Pancreas (tissue), 10 donors: ENCODE measurements at regions not wholly inside any gene's neighbourhood (a gene's known extent, or its start where the extent isn't known, plus 50 kb on each side); places are given as distances from the start of the nearest gene placed in this dataset.
"Not testable (repeated sequence)": the region's sequence is repeated elsewhere in the genome, so short reads cannot be mapped to it uniquely, and the experiment has no call there.

Experiments
- ATAC-seq, 4 donors: fragments of 200-7000 bp; cut with Tn5 transposase; one replicate each; pipeline versions ENCODE4 v1.8.0 to v1.9.1; 2020; ENCODE audit warnings: mild to moderate bottlenecking in 4 of 4, moderate library complexity in 4 of 4
- DNase-seq, 6 donors: peaks; one replicate each; pipeline ENCODE4 v3.0.0-alpha.2; 2020
- FAIRE-seq: peaks from 2 replicates; lab custom pipeline; 2012; peaks lifted over from hg19 to GRCh38; lab: Jason Lieb, UNC
- H3K27ac ChIP-seq, 4 donors: fragments of 200-600 bp; sonication (generic); 1 replicate in 3 of 4; 2 replicates in 1 of 4; pipeline versions ENCODE4 v1.5.0 to v1.8.0; 2020
- H3K27me3 ChIP-seq, 4 donors: fragments of 200-600 bp; one replicate each; pipeline ENCODE4 v1.8.0; 2021
- H3K36me3 ChIP-seq, 3 donors: fragments of 200-600 bp; sonication (generic) in 1 of 3; one replicate each; pipeline versions ENCODE4 v1.5.0 to v1.8.0; 2020 to 2021
- H3K4me1 ChIP-seq, 3 donors: fragments of 200-600 bp; one replicate each; pipeline ENCODE4 v1.8.0; 2021
- H3K4me3 ChIP-seq, 4 donors: fragments of 200-600 bp; sonication (generic) in 2 of 4; one replicate each; pipeline versions ENCODE4 v1.5.0 to v1.8.0; 2020 to 2021
- H3K9me3 ChIP-seq, 4 donors: fragments of 200-600 bp; one replicate each; pipeline ENCODE4 v1.8.0; 2021
- WGBS, 2 donors: extraction: QIAGEN DNeasy Blood & Tissue Kit; methylation state at CpG; one replicate each; pipeline ENCODE4 v1.1.7; 2013; 5-methylcytosine and 5-hydroxymethylcytosine counted together
- intact Hi-C, 3 donors: fragments of 100-400 bp; cut with DNase I; formaldehyde crosslinking; loops; one replicate each; pipeline versions ENCODE4 v1.11.1 to v1.14.2; 2022
- TF ChIP-seq, protein P1 (sequence below), 4 donors: fragments of 200-600 bp; sonication (generic) in 3 of 4; IDR thresholded peaks; one replicate each; pipeline versions ENCODE4 v1.5.0 to v1.8.0; 2021; ENCODE audit warnings: antibody characterized with exemption in 4 of 4
- donor health status: healthy with polysubstance abuse.
- donor health status: DM: no; HTN: no; CAD: no; lungs with moderate emphysema.
- donor health status: DM: no; HTN: no; CAD: no.
- donor health status: control.
- donor health status: control.
- donor health status: Bipolar disorder and iron deficiency.
- donor health status: DM: yes; HTN: yes; CAD: no.
- donor health status: DM: no; HTN: no; CAD: no.
- donor health status: DM: no; HTN: no; CAD: no.
- donor health status: DM: yes; HTN: yes; CAD: no.

DNA sequence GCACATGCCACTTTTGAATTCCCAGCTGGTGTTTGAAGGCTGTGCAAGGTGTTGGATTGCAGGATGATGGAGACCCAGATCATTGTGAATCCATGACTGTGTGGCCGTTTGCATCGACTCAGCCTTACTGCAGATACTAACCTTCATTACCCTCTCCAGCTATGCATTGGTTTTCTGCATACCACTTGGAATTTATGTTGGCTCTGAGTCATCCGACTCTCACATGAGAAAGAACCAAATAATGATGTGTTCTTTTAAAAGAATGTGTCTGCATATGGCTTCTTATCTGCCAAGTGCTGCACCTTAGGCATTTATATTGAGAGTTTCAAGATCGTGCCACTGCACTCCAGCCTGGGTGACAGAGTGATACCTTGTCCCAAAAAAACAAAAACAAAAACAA is 106.7 kb upstream of the PRKX start:
- no peak for ATAC-seq
- TF ChIP-seq, protein P1, sequence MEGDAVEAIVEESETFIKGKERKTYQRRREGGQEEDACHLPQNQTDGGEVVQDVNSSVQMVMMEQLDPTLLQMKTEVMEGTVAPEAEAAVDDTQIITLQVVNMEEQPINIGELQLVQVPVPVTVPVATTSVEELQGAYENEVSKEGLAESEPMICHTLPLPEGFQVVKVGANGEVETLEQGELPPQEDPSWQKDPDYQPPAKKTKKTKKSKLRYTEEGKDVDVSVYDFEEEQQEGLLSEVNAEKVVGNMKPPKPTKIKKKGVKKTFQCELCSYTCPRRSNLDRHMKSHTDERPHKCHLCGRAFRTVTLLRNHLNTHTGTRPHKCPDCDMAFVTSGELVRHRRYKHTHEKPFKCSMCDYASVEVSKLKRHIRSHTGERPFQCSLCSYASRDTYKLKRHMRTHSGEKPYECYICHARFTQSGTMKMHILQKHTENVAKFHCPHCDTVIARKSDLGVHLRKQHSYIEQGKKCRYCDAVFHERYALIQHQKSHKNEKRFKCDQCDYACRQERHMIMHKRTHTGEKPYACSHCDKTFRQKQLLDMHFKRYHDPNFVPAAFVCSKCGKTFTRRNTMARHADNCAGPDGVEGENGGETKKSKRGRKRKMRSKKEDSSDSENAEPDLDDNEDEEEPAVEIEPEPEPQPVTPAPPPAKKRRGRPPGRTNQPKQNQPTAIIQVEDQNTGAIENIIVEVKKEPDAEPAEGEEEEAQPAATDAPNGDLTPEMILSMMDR (IDR thresholded peaks at IDR 0.05) = no peak
- FAIRE-seq = no peak
- Histone ChIP-seq H3K4me3 (no peak overlapping the region), H3K36me3 (no peaks in the 10 kb centered on the region), H3K27me3 (no peaks in the 10 kb centered on the region), H3K4me1 (peaks cover 0 to 6% (median 0%) of the 10 kb centered on the region in 3 donors), H3K27ac (no peak overlapping the region), H3K9me3 (no peaks in the 10 kb centered on the region)
- WGBS, 2 donors = 80 to 87% methylated on average over 4 of the region's 4 CpGs
- intact Hi-C loops = no loop called here
- no peak for DNase-seq

DNA sequence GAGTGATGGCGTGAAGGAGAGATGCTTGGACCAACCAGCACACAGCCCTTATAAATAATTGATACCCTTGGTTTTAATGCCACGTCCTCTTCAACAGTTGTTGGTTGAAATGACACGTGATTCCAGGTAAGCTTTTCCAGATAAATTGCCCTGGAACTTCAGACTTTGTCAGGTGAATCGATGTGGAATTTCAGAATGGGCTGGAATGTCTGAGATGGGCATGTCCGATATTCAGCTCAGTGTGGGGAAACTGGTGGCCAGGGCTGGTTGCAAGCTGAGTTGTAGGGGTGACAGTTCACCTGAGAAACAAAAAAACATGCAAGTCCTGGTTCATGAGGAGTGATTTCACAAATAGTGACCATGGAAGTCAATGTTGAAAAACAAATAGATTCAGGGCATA is 104.0 kb upstream of the PRKX start:
- H3K9me3 ChIP-seq, H3K27me3 ChIP-seq, ATAC-seq, DNase-seq, H3K36me3 ChIP-seq, H3K27ac ChIP-seq, H3K4me1 ChIP-seq, FAIRE-seq, H3K4me3 ChIP-seq, intact Hi-C loops: not testable (repeated sequence)
- WGBS, 2 donors = 59 to 76% methylated on average over 5 of the region's 5 CpGs

DNA sequence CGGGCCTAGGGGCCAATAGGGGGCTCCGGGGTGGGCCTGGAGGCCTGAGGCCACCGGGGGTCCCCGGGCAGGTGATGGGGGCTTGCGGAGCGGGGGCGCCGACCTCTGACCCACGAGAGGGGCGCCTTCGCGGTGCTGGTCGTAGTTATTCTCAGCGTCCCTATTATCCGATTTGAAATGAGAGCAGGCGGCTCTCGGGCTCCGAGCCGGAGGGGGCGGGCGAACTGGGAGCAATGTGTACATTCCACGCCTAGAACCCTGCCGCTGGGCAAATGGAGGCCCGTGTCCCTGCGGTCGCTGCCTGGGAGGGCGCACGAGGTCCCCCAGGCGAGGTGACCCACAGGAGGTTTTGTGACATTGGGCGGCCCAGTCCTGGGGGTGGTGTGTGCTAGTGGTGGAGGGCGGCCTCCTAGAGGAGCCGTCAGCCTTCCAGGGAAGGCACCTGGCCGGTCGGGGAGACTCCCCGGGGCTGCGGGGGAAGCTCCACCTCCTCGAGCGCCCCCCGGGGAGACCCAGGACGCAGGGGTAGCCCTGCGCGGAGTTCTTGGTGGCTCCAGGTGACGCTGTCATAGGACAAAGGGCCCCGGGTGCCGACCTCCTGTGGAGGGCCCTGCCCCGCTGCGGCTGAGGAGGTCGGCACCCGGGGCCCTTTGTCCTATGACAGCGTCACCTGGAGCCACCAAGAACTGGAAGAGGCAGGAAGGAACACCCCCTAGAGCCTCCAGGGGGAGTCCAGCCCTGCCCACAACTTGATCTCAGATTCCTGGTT is 102.6 kb upstream of the PRKX start:
- H3K27ac ChIP-seq = peak overlapping the region; percentile 94 to 99 (median 96)
- WGBS, 2 donors = 0 to 1% methylated on average over 47 to 49 of the region's 50 CpGs
- peaks cover 0 to 6% (median 0%) of the 10 kb centered on the region in 3 donors for H3K4me1 ChIP-seq
- no peak for FAIRE-seq
- H3K36me3 ChIP-seq = no peaks in the 10 kb centered on the region
- H3K27me3 ChIP-seq = no peaks in the 10 kb centered on the region
- peak overlapping the region; percentile 78 to 89 (median 80) for H3K4me3 ChIP-seq
- DNase-seq = peak; percentile 40 to 90 (median 74)
- no peaks in the 10 kb centered on the region for H3K9me3 ChIP-seq
- TF ChIP-seq, protein P1 (IDR thresholded peaks at IDR 0.05) = no peak
- peak; percentile 43 to 56 (median 46) for ATAC-seq
- intact Hi-C loops = no loop called here

DNA sequence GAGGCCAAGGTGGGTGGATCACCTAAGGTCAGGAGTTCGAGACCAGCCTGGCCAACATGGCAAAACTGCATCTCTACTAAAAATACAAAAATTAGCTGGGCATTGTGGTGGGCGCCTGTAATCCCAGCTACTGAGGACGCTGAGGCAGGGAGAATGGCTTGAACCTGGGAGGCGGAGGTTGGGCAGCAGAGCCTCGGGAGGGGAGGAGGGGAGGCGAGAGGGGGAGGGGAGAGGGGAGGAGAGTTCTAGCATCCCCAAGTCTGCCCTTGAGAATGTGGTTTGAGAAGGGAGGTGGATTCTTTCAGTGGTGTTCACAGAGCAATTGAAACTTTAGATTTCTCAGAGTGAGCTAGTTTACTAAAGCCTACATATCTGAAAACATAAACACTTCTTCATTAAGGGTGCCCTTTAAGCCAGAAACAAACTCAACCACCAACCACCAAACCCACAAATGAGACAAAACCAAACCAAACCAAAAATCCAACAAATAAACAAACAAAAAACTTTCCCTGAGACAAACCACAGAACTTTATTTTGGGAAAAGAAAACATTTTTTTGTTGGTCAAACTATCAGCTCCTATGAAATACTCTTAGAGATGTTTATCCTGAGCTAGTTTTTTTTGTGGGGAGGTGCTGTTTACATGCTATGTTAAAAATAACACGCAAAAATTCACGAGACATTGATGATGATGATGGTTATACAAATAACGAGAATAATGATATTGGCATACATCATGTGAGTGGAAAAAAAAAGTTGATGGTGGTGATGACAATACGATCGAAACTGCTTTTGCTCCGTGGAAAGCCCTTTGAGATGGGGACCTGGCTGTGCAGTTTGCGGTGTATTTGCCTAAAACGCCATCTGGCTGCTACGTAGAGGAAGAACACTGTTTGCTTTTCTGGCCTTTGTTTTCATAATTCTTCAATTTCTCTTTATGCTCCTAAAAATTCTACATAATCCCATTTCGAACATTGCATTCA is 98.2 kb upstream of the PRKX start:
- ATAC-seq (no peak), DNase-seq (peak in 2 of 6 donors; percentile 6 to 21), FAIRE-seq (peak; percentile 69)
- intact Hi-C loops = no loop called here
- WGBS, 2 donors = 21 to 22% methylated on average over 16 of the region's 16 CpGs
- no peak overlapping the region for H3K4me3 ChIP-seq
- peaks cover 0 to 1% (median 0%) of the 10 kb centered on the region in 3 donors for H3K4me1 ChIP-seq
- H3K27ac ChIP-seq = no peak overlapping the region
- no peaks in the 10 kb centered on the region for H3K36me3 ChIP-seq
- TF ChIP-seq, protein P1 (IDR thresholded peaks at IDR 0.05) = peak in 1 of 4 donors; percentile 33
- no peaks in the 10 kb centered on the region for H3K9me3 ChIP-seq
- H3K27me3 ChIP-seq = peaks cover 0 to 6% (median 0%) of the 10 kb centered on the region in 4 donors

GRCh38 chrX:3807906-3808305 is 94.5 kb upstream of the PRKX start:
- WGBS, 2 donors = 19 to 23% methylated on average over 4 of the region's 4 CpGs
- H3K4me1 ChIP-seq = no peaks in the 10 kb centered on the region
- H3K4me3 ChIP-seq = no peak overlapping the region
- no peak overlapping the region for H3K27ac ChIP-seq
- peaks cover 0 to 19% (median 0%) of the 10 kb centered on the region in 4 donors for H3K27me3 ChIP-seq
- no peaks in the 10 kb centered on the region for H3K36me3 ChIP-seq
- FAIRE-seq = no peak
- no peaks in the 10 kb centered on the region for H3K9me3 ChIP-seq
- no peak for DNase-seq
- no peak for ATAC-seq
- TF ChIP-seq, protein P1 (IDR thresholded peaks at IDR 0.05) = no peak
- intact Hi-C loops = no loop called here
